GM12874 (cell line): ENCODE measurements at regions not wholly inside any gene's neighbourhood (a gene's known extent, or its start where the extent isn't known, plus 50 kb on each side); places are given as distances from the start of the nearest gene placed in this dataset.

Experiments
- CTCF ChIP-seq: IDR thresholded peaks from 2 replicates; pipeline ENCODE4 v1.5.1; 2011; ENCODE audit warnings: low read depth, mild to moderate bottlenecking, control low read depth, low read length, moderate library complexity; ENCODE audit not compliant: insufficient read depth

- no peak for TF ChIP-seq CTCF
Measured at GRCh38 chr15:37339437-37339836, 239.1 kb upstream of the MEIS2 start.

GRCh38 chr15:37339856-37340255 is 239.5 kb upstream of the MEIS2 start:
- no peak for TF ChIP-seq CTCF

- no peak for TF ChIP-seq CTCF
Measured at GRCh38 chr15:37340438-37340837, 240.1 kb upstream of the MEIS2 start.

- no peak for TF ChIP-seq CTCF
Measured at GRCh38 chr15:37359101-37359892, 258.9 kb upstream of the MEIS2 start.

GRCh38 chr15:37359893-37360290 is 259.5 kb upstream of the MEIS2 start:
- no peak for TF ChIP-seq CTCF

GRCh38 chr15:37360724-37361123 is 260.4 kb upstream of the MEIS2 start:
- no peak for TF ChIP-seq CTCF

- TF ChIP-seq CTCF, result no peak
Measured at GRCh38 chr15:37361621-37362020, 261.3 kb upstream of the MEIS2 start.
